WTC11 (cell line): ENCODE measurements at regions not wholly inside any gene's neighbourhood (a gene's known extent, or its start where the extent isn't known, plus 50 kb on each side); places are given as distances from the start of the nearest gene placed in this dataset.

Experiments
- CREB1 ChIP-seq: sonication (generic); formaldehyde crosslinking; IDR thresholded peaks from 2 replicates; pipeline ENCODE4 v1.8.0; 2023; ENCODE audit warnings: mild to moderate bottlenecking, missing genetic modification reagents
- MLX ChIP-seq: sonication (generic); formaldehyde crosslinking; IDR thresholded peaks from 2 replicates; pipeline ENCODE4 v1.8.1; 2023; ENCODE audit warnings: mild to moderate bottlenecking, missing genetic modification reagents, moderate library complexity
- TF ChIP-seq, protein P1 (sequence below): sonication (generic); formaldehyde crosslinking; IDR thresholded peaks from 2 replicates; pipeline ENCODE4 v1.8.1; 2022; ENCODE audit warnings: low read depth, mild to moderate bottlenecking, moderate library complexity, missing genetic modification reagents, borderline replicate concordance

GRCh38 chr4:36547383-36547782 lies 266.0 kb downstream of the DTHD1 start:
- no peak for TF ChIP-seq CREB1 (CRISPR knock-in tag)
- no peak for TF ChIP-seq MLX (CRISPR knock-in tag)
- TF ChIP-seq, protein P1, sequence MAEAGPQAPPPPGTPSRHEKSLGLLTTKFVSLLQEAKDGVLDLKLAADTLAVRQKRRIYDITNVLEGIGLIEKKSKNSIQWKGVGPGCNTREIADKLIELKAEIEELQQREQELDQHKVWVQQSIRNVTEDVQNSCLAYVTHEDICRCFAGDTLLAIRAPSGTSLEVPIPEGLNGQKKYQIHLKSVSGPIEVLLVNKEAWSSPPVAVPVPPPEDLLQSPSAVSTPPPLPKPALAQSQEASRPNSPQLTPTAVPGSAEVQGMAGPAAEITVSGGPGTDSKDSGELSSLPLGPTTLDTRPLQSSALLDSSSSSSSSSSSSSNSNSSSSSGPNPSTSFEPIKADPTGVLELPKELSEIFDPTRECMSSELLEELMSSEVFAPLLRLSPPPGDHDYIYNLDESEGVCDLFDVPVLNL (CRISPR knock-in tag): no peak
